ENCODE measurements at regions not wholly inside any gene's neighbourhood (a gene's known extent, or its start where the extent isn't known, plus 50 kb on each side); places are given as distances from the start of the nearest gene placed in this dataset.

DNA sequence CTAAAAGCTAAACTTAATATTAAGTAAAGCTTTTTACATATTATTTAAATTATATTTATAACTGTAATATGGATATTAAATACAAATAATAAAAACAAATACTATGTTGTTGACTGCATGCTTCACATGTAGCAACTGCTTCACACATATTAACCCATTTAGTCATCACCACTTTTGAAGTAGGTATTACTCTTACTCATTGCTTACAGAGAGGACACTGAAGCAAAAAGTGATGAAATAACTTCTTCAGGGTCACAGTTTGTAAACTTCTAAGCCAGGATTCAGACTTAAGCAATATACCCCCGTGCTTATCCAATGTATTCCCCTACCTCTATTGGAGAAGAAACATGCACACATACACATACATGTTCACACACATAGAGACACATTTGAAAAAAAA lies 166.6 kb downstream of the DKK2 start:
- Histone ChIP-seq H3K4me3 (ENCODE audit: low read length) (no peak overlapping the region), H3K9ac (ENCODE audit: low read length) (no peak overlapping the region), H3K27me3 (replicated peaks; ENCODE audit: control insufficient read depth, insufficient read depth, low read length) (no peaks in the 10 kb centered on the region), H3K4me1 (ENCODE audit: control insufficient read depth, insufficient read depth, low read length) (peaks cover 10% of the 10 kb centered on the region), H3K36me3 (ENCODE audit: control insufficient read depth, insufficient read depth, low read length, severe bottlenecking) (no peaks in the 10 kb centered on the region), H3K9me3 (ENCODE audit: control insufficient read depth, low read length) (no peaks in the 10 kb centered on the region)
- peak; percentile 66 for DNase-seq (ENCODE audit: low read depth)

DNA sequence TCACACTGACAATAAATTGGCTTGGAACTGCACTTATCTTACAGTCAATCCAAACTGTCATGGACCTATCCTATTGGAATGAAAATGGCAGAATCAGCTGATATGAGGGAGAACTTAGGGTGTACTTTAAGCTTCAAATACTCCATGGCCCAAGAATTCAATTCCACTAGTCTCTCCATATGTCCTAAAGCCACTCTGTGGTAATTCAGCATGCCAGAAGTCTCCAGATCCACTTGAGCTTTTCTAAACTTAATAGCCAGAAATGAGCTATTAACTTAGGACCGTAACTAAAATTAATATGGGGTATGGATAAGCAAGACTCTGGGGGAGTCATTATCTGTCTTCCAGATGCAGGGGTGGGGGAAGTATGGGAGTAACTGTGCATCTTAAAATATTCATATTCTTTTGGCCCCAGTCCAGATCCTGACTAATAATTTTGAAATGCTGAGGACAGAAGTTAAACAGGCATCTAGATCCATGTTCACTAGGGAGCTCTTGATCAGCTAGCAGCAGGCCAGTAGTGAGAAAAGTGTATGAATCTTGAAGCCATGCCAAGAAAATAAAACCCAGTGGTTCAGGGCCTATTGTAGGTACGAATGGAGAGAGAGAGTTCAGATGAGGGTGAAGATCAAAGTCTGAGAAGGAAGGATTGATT lies 167.6 kb downstream of the DKK2 start:
- H3K36me3 ChIP-seq (ENCODE audit: control insufficient read depth, insufficient read depth, low read length, severe bottlenecking): no peaks in the 10 kb centered on the region
- H3K4me3 ChIP-seq (ENCODE audit: low read length): no peak overlapping the region
- no peaks in the 10 kb centered on the region for H3K9me3 ChIP-seq (ENCODE audit: control insufficient read depth, low read length)
- H3K9ac ChIP-seq (ENCODE audit: low read length): no peak overlapping the region
- no peaks in the 10 kb centered on the region for H3K27me3 ChIP-seq (replicated peaks; ENCODE audit: control insufficient read depth, insufficient read depth, low read length)
- peaks cover 17% of the 10 kb centered on the region for H3K4me1 ChIP-seq (ENCODE audit: control insufficient read depth, insufficient read depth, low read length)
- peak; percentile 49 for DNase-seq (ENCODE audit: low read depth)

DNA sequence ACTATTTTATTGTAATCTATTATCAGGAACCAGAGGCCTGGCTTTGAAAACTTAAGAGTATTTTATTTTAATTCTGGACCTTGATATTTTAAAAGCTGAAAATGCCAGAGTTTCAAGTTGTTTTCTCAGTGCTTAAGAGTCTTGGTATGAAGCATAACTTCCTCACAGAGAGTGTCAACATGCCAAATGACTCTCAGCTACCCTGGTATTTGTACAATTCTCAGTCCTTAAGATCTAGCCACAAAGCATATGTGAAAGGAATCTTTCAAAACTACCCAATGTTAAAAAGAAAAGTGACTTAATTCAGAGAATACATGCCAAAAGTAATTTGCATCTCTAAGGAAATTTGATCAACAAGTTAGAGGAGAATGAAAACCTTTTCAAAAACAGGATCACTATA lies 171.9 kb downstream of the DKK2 start:
- H3K4me3 ChIP-seq (ENCODE audit: low read length): no peak overlapping the region
- H3K36me3 ChIP-seq (ENCODE audit: control insufficient read depth, insufficient read depth, low read length, severe bottlenecking): no peaks in the 10 kb centered on the region
- H3K9ac ChIP-seq (ENCODE audit: low read length): no peak overlapping the region
- H3K27me3 ChIP-seq (replicated peaks; ENCODE audit: control insufficient read depth, insufficient read depth, low read length): no peaks in the 10 kb centered on the region
- H3K9me3 ChIP-seq (ENCODE audit: control insufficient read depth, low read length): peaks cover 4% of the 10 kb centered on the region
- peaks cover 13% of the 10 kb centered on the region for H3K4me1 ChIP-seq (ENCODE audit: control insufficient read depth, insufficient read depth, low read length)
- DNase-seq (ENCODE audit: low read depth): peak; percentile 80

DNA sequence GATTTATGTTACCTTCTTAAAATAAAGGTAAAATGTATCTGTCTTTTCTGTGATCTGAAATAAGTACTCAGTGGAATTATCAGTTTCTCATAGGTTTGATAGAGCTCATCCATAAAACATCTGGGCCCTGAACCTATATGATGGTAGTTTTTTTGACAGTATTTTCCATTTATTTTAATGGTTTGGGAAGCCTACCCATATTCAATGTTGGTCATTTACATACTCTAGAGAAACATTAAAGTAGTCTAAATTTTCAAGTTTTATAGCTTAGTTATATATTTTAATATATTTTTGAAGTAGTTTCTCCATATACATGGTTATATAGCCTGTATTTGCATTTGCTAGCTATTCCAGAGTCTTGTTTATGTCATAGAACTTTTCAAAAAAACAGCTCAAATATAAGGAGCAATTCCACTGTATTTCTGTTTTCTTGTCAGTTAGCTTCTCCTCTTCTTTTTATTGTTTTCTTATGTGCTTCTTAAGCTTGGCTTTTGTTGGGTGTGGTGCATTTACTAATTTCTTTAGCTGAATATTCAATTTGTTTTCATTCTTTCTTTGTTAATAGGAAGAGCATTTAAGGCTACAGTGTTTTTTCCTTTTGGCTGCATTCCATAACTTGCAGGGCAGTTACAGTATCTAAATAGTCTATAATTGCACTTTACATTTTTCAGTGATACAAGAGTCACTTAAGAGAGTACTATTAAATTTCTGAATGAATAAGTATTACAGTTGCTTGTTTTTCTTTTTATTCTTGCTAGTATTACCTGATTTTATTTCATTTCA lies 181.4 kb downstream of the DKK2 start:
- Histone ChIP-seq H3K9ac (ENCODE audit: low read length) (no peak overlapping the region), H3K4me1 (ENCODE audit: control insufficient read depth, insufficient read depth, low read length) (no peaks in the 10 kb centered on the region), H3K27me3 (replicated peaks; ENCODE audit: control insufficient read depth, insufficient read depth, low read length) (no peaks in the 10 kb centered on the region), H3K4me3 (ENCODE audit: low read length) (no peak overlapping the region), H3K36me3 (ENCODE audit: control insufficient read depth, insufficient read depth, low read length, severe bottlenecking) (no peaks in the 10 kb centered on the region), H3K9me3 (ENCODE audit: control insufficient read depth, low read length) (peaks cover 4% of the 10 kb centered on the region)
- peak; percentile 52 for DNase-seq (ENCODE audit: low read depth)

DNA sequence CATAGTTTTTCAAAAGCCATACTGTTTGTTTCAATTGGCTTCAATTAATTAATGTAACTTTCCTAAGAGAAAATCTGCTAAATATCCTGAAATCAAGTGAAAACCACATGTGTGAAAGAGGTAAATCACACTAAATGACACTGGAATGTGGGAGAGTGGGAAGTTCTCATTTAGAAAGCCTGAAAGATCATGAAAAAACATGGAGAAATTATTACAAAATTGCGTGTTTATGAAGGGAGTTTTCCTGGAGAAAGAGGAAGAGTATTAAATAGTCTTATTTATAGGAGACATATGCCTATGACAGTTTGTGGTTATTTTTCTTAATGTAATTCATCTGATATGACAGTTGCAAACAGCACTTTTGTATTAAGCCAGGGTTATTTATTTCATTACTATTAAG lies 183.7 kb downstream of the DKK2 start:
- no peaks in the 10 kb centered on the region for H3K27me3 ChIP-seq (replicated peaks; ENCODE audit: control insufficient read depth, insufficient read depth, low read length)
- no peaks in the 10 kb centered on the region for H3K4me1 ChIP-seq (ENCODE audit: control insufficient read depth, insufficient read depth, low read length)
- no peak overlapping the region for H3K4me3 ChIP-seq (ENCODE audit: low read length)
- no peaks in the 10 kb centered on the region for H3K9me3 ChIP-seq (ENCODE audit: control insufficient read depth, low read length)
- DNase-seq (ENCODE audit: low read depth): no peak
- H3K9ac ChIP-seq (ENCODE audit: low read length): no peak overlapping the region
- H3K36me3 ChIP-seq (ENCODE audit: control insufficient read depth, insufficient read depth, low read length, severe bottlenecking): no peaks in the 10 kb centered on the region

DNA sequence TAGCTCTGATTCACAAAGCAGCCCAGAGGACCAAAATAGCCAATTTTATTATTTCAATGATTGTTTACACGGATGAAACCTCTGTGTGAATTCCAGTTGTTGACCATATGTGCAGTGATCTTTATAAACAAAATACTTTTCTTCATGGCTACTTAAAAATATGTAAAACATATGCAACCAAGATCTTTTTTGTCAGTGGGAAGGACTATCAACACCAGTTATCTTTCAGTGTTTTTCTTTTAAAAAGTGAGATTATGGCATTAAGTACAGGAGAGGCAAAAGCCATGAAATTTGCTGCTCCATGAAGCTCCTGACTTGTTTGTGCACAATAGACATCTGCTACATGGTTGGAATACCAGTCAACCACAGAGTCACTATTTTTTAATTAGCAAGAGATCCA lies 184.4 kb downstream of the DKK2 start:
- H3K27me3 ChIP-seq (replicated peaks; ENCODE audit: control insufficient read depth, insufficient read depth, low read length): no peaks in the 10 kb centered on the region
- no peak overlapping the region for H3K9ac ChIP-seq (ENCODE audit: low read length)
- no peaks in the 10 kb centered on the region for H3K4me1 ChIP-seq (ENCODE audit: control insufficient read depth, insufficient read depth, low read length)
- no peak overlapping the region for H3K4me3 ChIP-seq (ENCODE audit: low read length)
- DNase-seq (ENCODE audit: low read depth): peak; percentile 19
- H3K36me3 ChIP-seq (ENCODE audit: control insufficient read depth, insufficient read depth, low read length, severe bottlenecking): no peaks in the 10 kb centered on the region
- H3K9me3 ChIP-seq (ENCODE audit: control insufficient read depth, low read length): no peaks in the 10 kb centered on the region

DNA sequence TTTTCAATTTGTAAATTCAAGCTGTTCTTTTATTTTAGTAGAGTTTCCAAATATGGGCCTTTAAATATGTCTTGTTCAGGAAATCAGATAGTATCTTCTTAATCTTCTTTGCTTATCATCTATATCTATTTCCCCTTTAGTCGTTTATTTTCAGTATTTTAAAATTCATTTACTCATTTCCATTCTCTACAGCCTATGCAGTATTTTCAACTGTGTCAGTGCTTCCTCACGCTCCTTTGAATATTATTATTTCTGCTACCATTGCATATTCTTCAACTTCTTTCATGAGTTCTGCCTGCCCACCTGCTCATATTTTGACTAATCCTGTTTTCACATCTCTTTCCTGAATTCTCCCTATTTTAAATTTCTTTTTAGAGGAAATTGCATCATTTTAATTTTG lies 185.4 kb downstream of the DKK2 start:
- no peak overlapping the region for H3K4me3 ChIP-seq (ENCODE audit: low read length)
- H3K9me3 ChIP-seq (ENCODE audit: control insufficient read depth, low read length): no peaks in the 10 kb centered on the region
- no peaks in the 10 kb centered on the region for H3K36me3 ChIP-seq (ENCODE audit: control insufficient read depth, insufficient read depth, low read length, severe bottlenecking)
- no peaks in the 10 kb centered on the region for H3K27me3 ChIP-seq (replicated peaks; ENCODE audit: control insufficient read depth, insufficient read depth, low read length)
- no peaks in the 10 kb centered on the region for H3K4me1 ChIP-seq (ENCODE audit: control insufficient read depth, insufficient read depth, low read length)
- no peak overlapping the region for H3K9ac ChIP-seq (ENCODE audit: low read length)
- no peak for DNase-seq (ENCODE audit: low read depth)

DNA sequence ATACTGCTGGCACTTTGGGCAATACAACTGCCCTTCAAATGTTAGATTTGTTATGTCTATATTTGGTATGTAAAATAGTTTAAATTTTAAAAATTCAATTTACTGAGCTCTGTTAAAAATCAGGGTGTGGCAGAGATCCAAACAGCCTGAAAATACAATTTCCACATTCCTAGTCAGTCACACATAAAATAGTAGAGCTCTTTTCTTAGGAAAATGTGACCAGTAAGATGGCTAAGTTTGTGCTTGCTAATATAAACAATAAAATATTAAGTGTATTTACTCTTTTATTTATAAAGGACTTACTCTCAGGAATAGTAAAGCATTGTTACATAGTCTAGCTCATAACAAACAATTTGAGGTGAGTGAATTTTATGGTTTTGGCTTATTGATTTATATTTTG lies 200.2 kb downstream of the DKK2 start:
- Histone ChIP-seq H3K9me3 (ENCODE audit: control insufficient read depth, low read length) (no peaks in the 10 kb centered on the region), H3K4me3 (ENCODE audit: low read length) (no peak overlapping the region), H3K27me3 (replicated peaks; ENCODE audit: control insufficient read depth, insufficient read depth, low read length) (no peaks in the 10 kb centered on the region), H3K4me1 (ENCODE audit: control insufficient read depth, insufficient read depth, low read length) (no peaks in the 10 kb centered on the region), H3K36me3 (ENCODE audit: control insufficient read depth, insufficient read depth, low read length, severe bottlenecking) (no peaks in the 10 kb centered on the region), H3K9ac (ENCODE audit: low read length) (no peak overlapping the region)
- DNase-seq (ENCODE audit: low read depth): peak; percentile 47

DNA sequence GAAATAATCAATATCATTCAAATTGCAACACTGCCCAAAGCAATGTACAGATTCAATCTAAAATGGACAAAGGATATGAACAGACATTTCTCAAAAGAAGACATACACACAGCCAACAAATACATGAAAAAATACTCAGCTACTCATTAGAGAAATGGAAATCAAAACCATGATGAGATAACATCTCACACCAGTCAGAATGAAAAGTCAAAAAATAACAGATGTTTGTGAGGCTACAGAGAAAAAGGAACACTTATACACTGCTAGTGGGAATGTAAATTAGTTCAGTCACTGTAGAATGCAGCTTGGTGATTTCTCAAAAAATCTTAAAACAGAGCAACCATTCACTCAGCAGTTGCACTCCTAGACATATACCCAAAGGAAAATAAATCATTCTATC lies 205.2 kb downstream of the DKK2 start:
- no peaks in the 10 kb centered on the region for H3K27me3 ChIP-seq (replicated peaks; ENCODE audit: control insufficient read depth, insufficient read depth, low read length)
- no peaks in the 10 kb centered on the region for H3K9me3 ChIP-seq (ENCODE audit: control insufficient read depth, low read length)
- DNase-seq (ENCODE audit: low read depth): peak; percentile 6
- H3K4me3 ChIP-seq (ENCODE audit: low read length): no peak overlapping the region
- H3K36me3 ChIP-seq (ENCODE audit: control insufficient read depth, insufficient read depth, low read length, severe bottlenecking): no peaks in the 10 kb centered on the region
- no peak overlapping the region for H3K9ac ChIP-seq (ENCODE audit: low read length)
- H3K4me1 ChIP-seq (ENCODE audit: control insufficient read depth, insufficient read depth, low read length): no peaks in the 10 kb centered on the region

DNA sequence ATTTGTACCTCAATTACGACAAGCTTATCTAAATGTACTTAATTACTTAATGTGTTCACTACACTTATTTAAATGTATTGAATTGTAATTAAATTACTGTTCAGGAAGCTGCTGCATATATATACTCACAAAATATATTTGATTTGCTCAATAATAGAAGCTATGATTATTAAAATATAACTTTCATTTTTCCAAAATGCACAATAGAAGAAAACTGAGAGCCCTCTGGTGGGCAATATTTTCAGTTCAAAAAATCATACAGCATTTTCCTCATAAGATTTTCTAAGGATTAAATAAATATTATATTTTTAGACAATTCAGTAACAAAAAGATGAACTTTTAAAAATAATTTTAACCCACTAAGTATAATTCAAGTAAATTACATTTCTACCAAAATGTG lies 217.3 kb downstream of the DKK2 start:
- no peaks in the 10 kb centered on the region for H3K36me3 ChIP-seq (ENCODE audit: control insufficient read depth, insufficient read depth, low read length, severe bottlenecking)
- H3K4me1 ChIP-seq (ENCODE audit: control insufficient read depth, insufficient read depth, low read length): no peaks in the 10 kb centered on the region
- no peaks in the 10 kb centered on the region for H3K27me3 ChIP-seq (replicated peaks; ENCODE audit: control insufficient read depth, insufficient read depth, low read length)
- H3K9me3 ChIP-seq (ENCODE audit: control insufficient read depth, low read length): no peaks in the 10 kb centered on the region
- no peak overlapping the region for H3K4me3 ChIP-seq (ENCODE audit: low read length)
- DNase-seq (ENCODE audit: low read depth): peak; percentile 51
- H3K9ac ChIP-seq (ENCODE audit: low read length): no peak overlapping the region

DNA sequence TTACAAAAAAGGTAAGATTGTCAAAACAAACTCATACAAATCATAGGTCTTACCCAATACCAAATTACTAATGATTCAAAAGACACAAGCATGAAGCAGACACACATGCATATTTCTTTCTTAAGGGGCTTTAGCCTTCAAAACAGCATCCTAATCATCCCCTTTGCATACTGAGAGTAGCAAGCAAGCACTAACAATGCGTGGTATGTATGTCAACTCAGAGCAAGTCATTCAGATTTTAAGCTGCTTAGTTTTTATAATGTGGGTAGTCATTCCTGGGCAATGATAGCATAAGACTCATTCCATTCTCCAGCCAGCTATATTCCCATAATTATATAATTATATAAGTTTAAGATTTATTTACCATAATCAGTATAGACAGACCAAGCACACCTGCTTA lies 219.6 kb downstream of the DKK2 start:
- Histone ChIP-seq H3K27me3 (replicated peaks; ENCODE audit: control insufficient read depth, insufficient read depth, low read length) (no peaks in the 10 kb centered on the region), H3K4me3 (ENCODE audit: low read length) (no peak overlapping the region), H3K9me3 (ENCODE audit: control insufficient read depth, low read length) (no peaks in the 10 kb centered on the region), H3K9ac (ENCODE audit: low read length) (no peak overlapping the region), H3K4me1 (ENCODE audit: control insufficient read depth, insufficient read depth, low read length) (no peaks in the 10 kb centered on the region), H3K36me3 (ENCODE audit: control insufficient read depth, insufficient read depth, low read length, severe bottlenecking) (no peaks in the 10 kb centered on the region)
- peak; percentile 68 for DNase-seq (ENCODE audit: low read depth)

All from adipocyte (in vitro differentiated cells).